Tibial nerve (tissue), 4 donors: ENCODE measurements at regions not wholly inside any gene's neighbourhood (a gene's known extent, or its start where the extent isn't known, plus 50 kb on each side); places are given as distances from the start of the nearest gene placed in this dataset.

ENCODE experiments used
- EP300 ChIP-seq, 2 donors: sonication (generic); formaldehyde crosslinking; IDR thresholded peaks; one replicate each; pipeline ENCODE4 v1.6.1; 2017; ENCODE audit warnings: antibody characterized with exemption in 2 of 2, mild to moderate bottlenecking in 1 of 2
- POLR2A ChIP-seq, 2 donors: fragments of 450-650 bp; IDR thresholded peaks; one replicate each; pipeline ENCODE4 v1.6.1; 2017; ENCODE audit warnings: antibody characterized with exemption in 2 of 2, mild to moderate bottlenecking in 2 of 2, moderate library complexity in 2 of 2
- TF ChIP-seq, protein P1 (sequence below), 5 experiments: fragments of 200-600 bp in 3 of 5; fragments of 450-650 bp in 2 of 5; sonication (generic) in 3 of 5; IDR thresholded peaks; one replicate each; pipeline ENCODE4 v1.5.1; 2016 to 2019; ENCODE audit warnings: antibody characterized with exemption in 5 of 5, mild to moderate bottlenecking in 3 of 5, moderate library complexity in 2 of 5

- TF ChIP-seq, protein P1, sequence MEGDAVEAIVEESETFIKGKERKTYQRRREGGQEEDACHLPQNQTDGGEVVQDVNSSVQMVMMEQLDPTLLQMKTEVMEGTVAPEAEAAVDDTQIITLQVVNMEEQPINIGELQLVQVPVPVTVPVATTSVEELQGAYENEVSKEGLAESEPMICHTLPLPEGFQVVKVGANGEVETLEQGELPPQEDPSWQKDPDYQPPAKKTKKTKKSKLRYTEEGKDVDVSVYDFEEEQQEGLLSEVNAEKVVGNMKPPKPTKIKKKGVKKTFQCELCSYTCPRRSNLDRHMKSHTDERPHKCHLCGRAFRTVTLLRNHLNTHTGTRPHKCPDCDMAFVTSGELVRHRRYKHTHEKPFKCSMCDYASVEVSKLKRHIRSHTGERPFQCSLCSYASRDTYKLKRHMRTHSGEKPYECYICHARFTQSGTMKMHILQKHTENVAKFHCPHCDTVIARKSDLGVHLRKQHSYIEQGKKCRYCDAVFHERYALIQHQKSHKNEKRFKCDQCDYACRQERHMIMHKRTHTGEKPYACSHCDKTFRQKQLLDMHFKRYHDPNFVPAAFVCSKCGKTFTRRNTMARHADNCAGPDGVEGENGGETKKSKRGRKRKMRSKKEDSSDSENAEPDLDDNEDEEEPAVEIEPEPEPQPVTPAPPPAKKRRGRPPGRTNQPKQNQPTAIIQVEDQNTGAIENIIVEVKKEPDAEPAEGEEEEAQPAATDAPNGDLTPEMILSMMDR (IDR thresholded peaks at IDR 0.05), result no peak
- TF ChIP-seq POLR2A (IDR thresholded peaks at IDR 0.05) (no peak), EP300 (IDR thresholded peaks at IDR 0.05) (no peak)
Observed at GRCh38 chr1:209382231-209383100, 201.0 kb upstream of the CAMK1G start.
